ENCODE measurements at regions not wholly inside any gene's neighbourhood (a gene's known extent, or its start where the extent isn't known, plus 50 kb on each side); places are given as distances from the start of the nearest gene placed in this dataset.

DNA sequence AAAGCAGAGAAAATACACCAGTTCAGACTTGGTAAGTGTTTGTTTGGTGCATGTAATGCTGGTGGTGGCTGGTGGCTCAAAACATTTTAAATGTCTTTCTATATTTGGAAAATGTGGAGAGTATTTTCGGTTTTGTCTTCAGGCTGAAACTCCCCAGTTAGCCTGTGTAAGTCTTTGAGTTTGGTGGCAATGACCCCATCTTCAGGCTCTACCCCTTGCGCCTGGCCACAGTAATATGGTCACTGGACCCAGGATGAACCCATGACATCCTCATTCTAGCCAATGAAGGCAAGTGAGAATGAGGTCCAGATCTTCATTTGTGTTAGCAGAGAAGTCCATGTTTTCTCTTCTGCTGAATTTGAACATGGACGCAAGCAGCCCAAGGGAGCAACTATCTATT lies 422.6 kb downstream of the BRINP1 start:
- no peak for TF ChIP-seq TAF1 (IDR thresholded peaks at IDR 0.05; ENCODE audit: low read depth, low read length)
- TF ChIP-seq POLR2AphosphoS5 (IDR thresholded peaks at IDR 0.05; ENCODE audit: low read depth, low read length), result no peak

Data from GM12891 (cell line).